ENCODE measurements at regions not wholly inside any gene's neighbourhood (a gene's known extent, or its start where the extent isn't known, plus 50 kb on each side); places are given as distances from the start of the nearest gene placed in this dataset.
"Not testable (repeated sequence)": the region's sequence is repeated elsewhere in the genome, so short reads cannot be mapped to it uniquely, and the experiment has no call there.

DNA sequence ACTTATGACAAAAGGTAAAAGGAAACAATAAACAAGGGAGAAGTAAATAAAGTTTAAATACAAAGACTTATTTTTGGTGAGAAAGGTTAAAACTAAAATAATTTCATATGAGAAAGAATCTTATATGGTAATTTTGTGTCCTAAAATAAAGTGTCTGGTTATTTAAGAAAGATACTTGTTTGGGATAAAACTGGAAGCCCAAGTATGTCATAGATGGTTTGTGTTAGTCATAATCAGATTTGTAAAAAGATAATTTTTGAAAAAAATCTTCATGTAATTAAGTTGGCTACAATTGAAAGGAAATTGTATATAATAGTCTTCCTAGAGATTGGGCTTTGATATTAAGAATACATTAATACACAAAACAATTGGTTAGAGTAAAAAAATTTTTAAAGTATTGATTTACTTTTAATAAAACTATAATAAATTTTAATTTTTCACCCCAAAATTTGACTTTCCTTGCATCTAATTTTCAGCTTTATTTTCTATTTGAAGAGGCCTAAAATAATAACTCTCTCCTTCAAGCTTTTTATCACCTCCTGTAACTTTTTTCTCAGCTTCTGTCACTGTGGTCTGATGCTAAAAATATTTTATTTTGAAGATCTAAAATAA, 315.6 kb downstream of the SLITRK5 start:
- no peak for DNase-seq

DNA sequence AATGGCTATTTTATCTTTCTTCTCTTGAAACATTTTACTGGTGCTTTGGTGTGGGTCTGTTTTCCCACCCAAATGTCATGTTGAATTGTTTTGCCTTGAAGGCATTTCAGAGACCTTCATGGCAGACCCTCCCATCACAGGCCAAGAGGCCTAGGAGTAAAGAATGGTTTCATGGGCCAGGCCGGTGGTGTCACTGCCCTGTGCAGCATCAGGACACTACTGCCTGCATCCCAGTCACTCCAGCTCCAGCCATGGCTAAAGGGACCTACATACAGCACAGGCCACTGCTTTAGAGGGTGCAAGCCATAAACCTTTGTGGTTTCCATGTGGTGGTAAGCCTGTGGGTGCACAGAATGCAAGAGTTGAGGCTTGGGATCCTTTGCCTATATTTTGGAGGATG, 326.9 kb downstream of the SLITRK5 start:
- DNase-seq: no peak

- DNase-seq: no peak
Measured at GRCh38 chr13:87999240-87999700, 328.1 kb downstream of the SLITRK5 start.

DNA sequence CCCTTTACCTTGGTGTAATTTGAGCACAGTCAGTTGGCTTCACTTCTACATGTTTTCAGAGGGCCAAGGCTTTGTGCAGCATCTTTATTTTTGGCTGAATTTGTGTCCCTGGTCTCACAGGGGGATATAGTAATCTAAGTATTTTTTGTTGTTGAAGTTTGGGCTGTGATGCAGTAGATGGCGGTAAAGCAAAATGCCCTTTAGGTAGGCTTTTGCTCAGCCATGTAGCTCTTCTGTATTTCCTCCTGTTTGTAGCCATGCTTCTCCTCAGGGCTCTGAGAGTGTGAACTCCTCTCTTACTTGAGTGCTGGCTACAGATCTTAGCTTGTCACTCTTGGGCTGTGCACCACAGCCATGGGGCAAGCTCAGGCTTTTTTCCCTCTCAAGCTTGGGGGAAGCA, 328.6 kb downstream of the SLITRK5 start:
- no peak for DNase-seq

- DNase-seq: no peak
Measured at GRCh38 chr13:88000239-88000638, 329.1 kb downstream of the SLITRK5 start.

- DNase-seq: no peak
Measured at GRCh38 chr13:88000787-88001186, 329.6 kb downstream of the SLITRK5 start.

- DNase-seq: no peak
Measured at GRCh38 chr13:88005188-88005587, 334.0 kb downstream of the SLITRK5 start.

- DNase-seq: no peak
Measured at GRCh38 chr13:88014527-88014926, 343.4 kb downstream of the SLITRK5 start.

DNA sequence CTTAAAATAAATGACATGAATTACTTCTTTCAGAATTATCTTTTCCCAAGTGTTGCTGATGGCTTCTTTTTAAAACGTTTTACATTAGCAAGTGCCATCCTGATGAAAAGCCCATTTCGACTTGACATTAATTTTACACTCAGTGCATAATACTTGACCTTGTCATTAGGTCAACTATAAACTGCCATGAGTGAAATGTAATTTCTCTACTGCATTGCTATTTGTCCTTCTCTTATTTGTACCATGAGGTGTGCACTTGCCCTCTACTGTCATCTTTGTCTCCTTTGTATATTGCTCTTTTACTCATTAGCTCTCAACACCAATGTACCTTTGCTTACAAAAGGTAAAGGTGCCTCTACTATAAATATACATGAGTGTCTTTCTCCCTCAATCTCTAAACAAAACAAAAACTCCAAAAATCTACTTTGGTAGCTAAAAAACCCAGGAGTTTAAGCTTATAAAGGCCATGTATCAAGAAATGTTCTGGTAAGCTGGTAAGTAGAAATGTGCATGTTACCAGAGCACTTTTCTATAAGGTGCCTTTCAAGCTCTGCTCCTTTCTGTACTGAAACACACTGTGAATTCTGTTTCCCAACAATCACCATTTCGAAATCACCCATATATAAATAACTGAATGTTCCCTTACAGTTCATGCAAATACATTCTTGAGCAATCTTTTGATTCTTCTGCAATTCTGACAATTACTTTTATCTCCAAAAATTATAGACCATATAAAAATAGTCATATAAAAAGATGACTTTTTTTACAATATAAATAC, 351.4 kb downstream of the SLITRK5 start:
- DNase-seq: no peak

DNA sequence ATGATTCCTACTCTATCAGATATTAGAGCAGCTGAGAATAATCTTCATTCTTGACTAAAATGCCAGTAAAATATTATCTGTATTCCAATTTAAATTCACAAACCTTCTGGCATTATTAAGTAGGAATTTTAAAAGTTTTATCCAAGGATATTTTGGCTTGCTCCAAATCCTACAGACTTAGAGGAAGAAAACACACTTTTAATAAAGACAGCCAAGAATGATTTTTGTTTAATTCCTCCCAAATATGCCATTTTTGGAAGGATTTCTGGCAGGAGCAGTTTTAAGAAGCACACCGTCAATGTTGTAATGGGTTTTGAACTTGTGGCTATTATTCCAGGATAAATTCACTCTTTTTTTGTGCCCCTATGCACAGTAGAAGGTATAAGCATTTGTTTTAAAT, 355.1 kb downstream of the SLITRK5 start:
- no peak for DNase-seq

DNA sequence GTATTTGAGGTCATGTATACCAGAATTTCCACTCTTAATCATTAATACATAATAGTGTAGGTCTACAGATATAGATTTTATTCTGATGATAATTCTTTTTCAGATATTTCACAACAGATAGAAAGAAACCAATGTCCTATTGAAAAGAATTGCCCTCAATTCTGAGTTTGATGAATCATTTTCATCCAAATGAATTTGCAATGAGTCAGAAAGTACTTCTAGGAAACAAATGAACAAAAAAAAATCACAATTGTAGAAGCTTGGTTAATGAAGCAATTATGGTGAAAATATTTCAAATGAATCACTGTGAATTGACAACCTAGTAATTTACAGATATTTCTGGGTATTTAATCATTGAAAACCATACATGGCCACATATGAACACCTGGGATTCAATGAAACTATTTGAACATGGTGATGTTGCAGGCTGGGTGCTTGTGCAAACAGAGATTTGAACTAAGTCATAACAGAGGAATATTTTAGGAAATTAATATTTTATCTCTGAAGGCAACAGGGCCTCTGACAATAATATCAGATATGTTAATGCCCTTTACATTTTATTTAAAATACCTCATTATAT, 360.9 kb downstream of the SLITRK5 start:
- no peak for DNase-seq

DNA sequence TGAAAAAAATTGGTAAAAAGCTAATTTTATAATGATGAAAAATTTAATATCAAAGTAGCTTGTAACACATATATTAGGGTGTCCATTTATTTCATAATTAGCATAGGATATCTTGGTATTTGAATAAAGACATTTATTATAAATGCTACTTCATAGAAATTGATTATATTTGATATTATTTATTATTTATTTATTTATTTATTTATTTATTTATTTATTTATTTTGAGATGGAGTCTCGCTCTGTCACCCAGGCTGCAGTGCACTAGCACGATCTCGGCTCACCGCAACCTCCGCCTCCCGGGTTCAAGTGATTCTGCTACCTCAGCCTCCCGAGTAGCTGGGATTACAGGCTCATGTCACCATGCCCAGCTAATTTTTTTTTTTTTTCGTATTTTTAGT, 365.0 kb downstream of the SLITRK5 start:
- DNase-seq: not testable (repeated sequence)

DNA sequence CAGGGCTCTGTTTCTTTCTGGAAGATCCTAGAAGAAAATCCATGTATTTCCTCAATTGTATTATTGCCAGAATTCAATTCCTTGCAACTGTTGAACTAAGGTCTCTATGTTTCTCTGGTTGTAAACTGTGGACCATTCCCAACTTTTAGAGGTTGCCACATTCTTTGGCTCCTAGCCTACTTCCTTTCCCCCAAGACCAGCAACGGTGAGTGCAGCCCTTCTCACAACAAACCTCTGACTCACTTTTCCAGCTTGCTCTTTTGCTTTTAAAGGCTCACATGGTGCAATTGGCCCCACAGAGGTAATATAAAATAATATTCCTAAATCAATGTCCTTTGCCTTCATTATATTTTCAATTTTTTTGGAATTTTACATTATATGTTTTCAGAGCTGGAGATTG, 371.3 kb downstream of the SLITRK5 start:
- DNase-seq: no peak

DNA sequence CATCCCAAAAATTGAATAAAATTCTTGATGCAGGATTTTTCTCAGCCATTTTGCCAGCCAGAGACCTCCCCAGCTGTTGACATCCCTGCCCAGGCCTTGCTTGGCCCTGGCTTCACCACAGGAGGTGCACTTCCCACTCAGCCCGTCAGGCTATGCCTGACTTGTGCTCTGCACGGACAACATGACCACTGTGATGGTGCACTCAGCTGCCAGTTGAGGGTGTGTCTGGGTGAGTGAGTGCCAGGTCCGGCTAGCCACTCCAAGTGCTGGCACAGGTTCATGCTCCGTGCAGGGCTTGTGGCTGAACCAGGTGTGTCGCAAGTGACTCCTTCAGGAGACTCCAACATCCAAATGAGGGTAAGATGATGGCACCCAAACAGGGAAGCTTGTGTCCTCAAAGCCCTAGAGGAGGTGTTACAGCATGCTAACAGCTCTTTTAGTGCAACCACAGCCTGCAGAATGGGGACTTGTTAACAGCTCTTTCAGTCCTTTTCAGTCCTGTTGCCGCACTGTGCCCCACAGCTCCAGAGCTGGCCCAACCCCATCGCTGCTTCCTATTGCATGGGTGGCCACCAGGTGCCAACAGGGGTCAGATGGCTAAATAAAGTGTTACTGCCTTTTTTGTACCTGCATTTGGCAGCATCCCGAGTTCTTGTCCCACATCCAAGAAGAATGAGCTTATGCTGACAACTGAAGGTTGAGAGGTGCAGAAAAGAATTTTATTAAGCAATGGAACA, 380.7 kb downstream of the SLITRK5 start:
- no peak for DNase-seq

- no peak for DNase-seq
Measured at GRCh38 chr13:88063741-88064140, 392.6 kb downstream of the SLITRK5 start.

GRCh38 chr13:88066847-88067246, 395.7 kb downstream of the SLITRK5 start:
- no peak for DNase-seq

DNA sequence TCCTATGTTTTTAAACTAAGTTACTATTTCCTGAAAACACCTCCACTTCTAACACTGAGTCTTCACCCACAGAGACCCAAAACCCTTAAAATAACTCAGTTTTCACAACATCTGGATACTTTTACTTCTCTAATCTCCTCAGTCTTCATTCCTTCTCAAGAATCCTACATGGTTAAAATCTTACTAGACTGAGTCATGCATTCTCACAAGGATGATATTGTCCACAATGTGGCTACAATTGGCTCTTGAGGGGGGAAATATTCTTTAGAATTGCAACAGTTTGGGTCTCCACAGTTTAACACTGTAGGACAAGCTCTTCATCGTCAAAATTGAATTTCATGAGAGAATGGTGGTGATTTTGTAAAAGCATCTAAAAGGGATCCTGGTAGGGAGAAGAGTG, 397.1 kb downstream of the SLITRK5 start:
- no peak for DNase-seq

DNA sequence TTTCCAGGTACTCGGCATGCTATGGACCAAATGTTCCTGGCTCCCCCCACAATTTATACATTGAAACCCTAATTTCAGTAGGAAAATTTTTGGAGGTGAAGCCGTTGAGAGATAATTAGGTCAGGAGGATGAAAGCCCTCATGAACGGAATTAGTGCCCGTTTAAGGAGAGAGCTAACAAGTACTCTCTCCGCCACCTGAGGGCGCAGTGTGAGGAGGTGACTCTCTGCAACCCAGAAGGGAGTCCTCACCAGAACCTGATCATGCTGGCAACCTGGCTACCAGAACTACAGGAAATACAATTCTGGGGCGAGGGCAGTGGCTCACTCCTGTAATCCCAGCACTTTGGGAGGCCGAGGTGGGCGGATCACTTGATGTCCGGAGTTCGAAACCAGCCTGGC, 397.8 kb downstream of the SLITRK5 start:
- no peak for DNase-seq

GRCh38 chr13:88071371-88071770, 400.2 kb downstream of the SLITRK5 start:
- DNase-seq: no peak

- no peak for DNase-seq
Measured at GRCh38 chr13:88074794-88075510, 403.8 kb downstream of the SLITRK5 start.

GRCh38 chr13:88085036-88085435, 413.9 kb downstream of the SLITRK5 start:
- no peak for DNase-seq

DNA sequence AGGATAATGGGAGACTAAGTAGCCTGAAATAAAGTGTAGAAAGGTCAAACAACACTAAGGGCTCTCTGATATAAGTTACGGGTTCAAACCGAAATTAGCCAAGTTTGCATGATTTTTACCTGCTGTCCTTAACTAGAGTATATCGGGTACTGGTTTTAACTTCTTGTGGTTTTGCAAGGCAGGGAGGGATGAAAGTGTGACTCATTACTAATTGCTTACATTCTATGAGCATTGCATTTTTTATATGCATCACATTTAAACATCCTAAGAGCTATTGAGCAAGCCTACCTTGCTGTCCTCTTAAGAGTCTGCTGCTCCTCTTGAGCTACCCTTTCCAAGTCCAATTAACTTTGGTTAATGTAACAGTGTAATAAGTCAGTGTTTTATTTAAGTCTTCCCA, 415.4 kb downstream of the SLITRK5 start:
- DNase-seq: no peak

- no peak for DNase-seq
Measured at GRCh38 chr13:88097541-88097940, 426.4 kb downstream of the SLITRK5 start.

Measured in cerebellar nuclear complex (tissue), 1 donor.